Suprapubic skin (tissue), 4 donors: ENCODE measurements at regions not wholly inside any gene's neighbourhood (a gene's known extent, or its start where the extent isn't known, plus 50 kb on each side); places are given as distances from the start of the nearest gene placed in this dataset.

Experiments used
- DNase-seq, 2 donors: peaks; one replicate each; pipeline ENCODE4 v3.0.0-alpha.2; 2019; ENCODE audit warnings: low spot score in 2 of 2
- H3K27ac ChIP-seq: fragments of 200-600 bp; sonication (generic); one replicate; pipeline ENCODE4 v1.5.1; 2019
- H3K27me3 ChIP-seq: fragments of 200-600 bp; sonication (generic); one replicate; pipeline ENCODE4 v1.5.1; 2019
- H3K36me3 ChIP-seq: fragments of 200-600 bp; sonication (generic); one replicate; pipeline ENCODE4 v1.5.1; 2019
- H3K4me1 ChIP-seq: fragments of 200-600 bp; sonication (generic); one replicate; pipeline ENCODE4 v1.5.1; 2019
- H3K4me3 ChIP-seq: fragments of 200-600 bp; sonication (generic); one replicate; pipeline ENCODE4 v1.5.1; 2019; ENCODE audit warnings: mild to moderate bottlenecking
- H3K9me3 ChIP-seq: fragments of 200-600 bp; sonication (generic); one replicate; pipeline ENCODE4 v1.5.1; 2019
- EP300 ChIP-seq: sonication (generic); formaldehyde crosslinking; IDR thresholded peaks from one replicate; pipeline ENCODE4 v1.6.1; 2017; ENCODE audit warnings: antibody characterized with exemption
- POLR2A ChIP-seq, 2 donors: fragments of 450-650 bp; IDR thresholded peaks; one replicate each; pipeline ENCODE4 v1.6.1; 2017; ENCODE audit warnings: antibody characterized with exemption in 2 of 2, mild to moderate bottlenecking in 2 of 2, moderate library complexity in 2 of 2
- POLR2AphosphoS5 ChIP-seq, 3 donors: sonication (generic); formaldehyde crosslinking; IDR thresholded peaks; one replicate each; pipeline ENCODE4 v1.6.1; 2017; ENCODE audit warnings: antibody characterized with exemption in 3 of 3
- WGBS: methylation state at CpG from one replicate; pipeline ENCODE4 v1.1.5; 2018; 5-methylcytosine and 5-hydroxymethylcytosine counted together
- TF ChIP-seq, protein P1 (sequence below), 2 donors: fragments of 200-600 bp in 1 of 2; fragments of 450-650 bp in 1 of 2; sonication (generic) in 1 of 2; IDR thresholded peaks; one replicate each; pipeline ENCODE4 v1.5.1; 2016 to 2019; ENCODE audit warnings: antibody characterized with exemption in 2 of 2, mild to moderate bottlenecking in 1 of 2, moderate library complexity in 1 of 2

GRCh38 chr3:67846166-67846565 lies 191.8 kb upstream of the SUCLG2 start:
- no peaks in the 10 kb centered on the region for H3K36me3 ChIP-seq
- DNase-seq = no peak

DNA sequence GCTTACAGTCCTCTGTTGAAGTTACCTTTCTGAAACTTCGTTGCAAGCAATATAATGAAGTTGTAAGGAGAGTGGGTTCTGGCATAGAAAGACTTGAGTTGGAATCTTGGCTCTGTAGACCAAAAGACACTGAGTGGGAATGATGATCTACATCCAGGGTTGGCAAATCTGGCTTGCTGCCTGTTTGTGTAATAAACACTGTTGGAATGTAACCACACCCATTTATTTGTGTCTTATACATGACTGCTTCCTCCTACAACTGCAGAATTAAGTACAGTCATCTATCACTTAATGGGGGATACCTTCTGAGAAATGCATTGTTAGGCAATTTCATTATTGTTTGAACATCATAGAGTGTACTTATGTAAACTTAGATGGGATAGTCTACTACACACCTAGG lies 178.4 kb upstream of the SUCLG2 start:
- Histone ChIP-seq H3K4me1 (no peaks in the 10 kb centered on the region), H3K27me3 (no peaks in the 10 kb centered on the region), H3K9me3 (peaks cover 18% of the 10 kb centered on the region), H3K4me3 (no peak overlapping the region), H3K36me3 (no peaks in the 10 kb centered on the region), H3K27ac (no peak overlapping the region)
- 48% methylated on average over 1 of the region's 1 CpG for WGBS
- DNase-seq = no peak
- TF ChIP-seq POLR2A (IDR thresholded peaks at IDR 0.05) (no peak), POLR2AphosphoS5 (IDR thresholded peaks at IDR 0.05) (no peak), EP300 (no peak)
- TF ChIP-seq, protein P1, sequence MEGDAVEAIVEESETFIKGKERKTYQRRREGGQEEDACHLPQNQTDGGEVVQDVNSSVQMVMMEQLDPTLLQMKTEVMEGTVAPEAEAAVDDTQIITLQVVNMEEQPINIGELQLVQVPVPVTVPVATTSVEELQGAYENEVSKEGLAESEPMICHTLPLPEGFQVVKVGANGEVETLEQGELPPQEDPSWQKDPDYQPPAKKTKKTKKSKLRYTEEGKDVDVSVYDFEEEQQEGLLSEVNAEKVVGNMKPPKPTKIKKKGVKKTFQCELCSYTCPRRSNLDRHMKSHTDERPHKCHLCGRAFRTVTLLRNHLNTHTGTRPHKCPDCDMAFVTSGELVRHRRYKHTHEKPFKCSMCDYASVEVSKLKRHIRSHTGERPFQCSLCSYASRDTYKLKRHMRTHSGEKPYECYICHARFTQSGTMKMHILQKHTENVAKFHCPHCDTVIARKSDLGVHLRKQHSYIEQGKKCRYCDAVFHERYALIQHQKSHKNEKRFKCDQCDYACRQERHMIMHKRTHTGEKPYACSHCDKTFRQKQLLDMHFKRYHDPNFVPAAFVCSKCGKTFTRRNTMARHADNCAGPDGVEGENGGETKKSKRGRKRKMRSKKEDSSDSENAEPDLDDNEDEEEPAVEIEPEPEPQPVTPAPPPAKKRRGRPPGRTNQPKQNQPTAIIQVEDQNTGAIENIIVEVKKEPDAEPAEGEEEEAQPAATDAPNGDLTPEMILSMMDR (IDR thresholded peaks at IDR 0.05) = no peak

More at GRCh38 chr3:67846166-67846565, 191.8 kb upstream of the SUCLG2 start:
- Histone ChIP-seq H3K4me1 (no peaks in the 10 kb centered on the region), H3K27ac (no peak overlapping the region), H3K4me3 (no peak overlapping the region), H3K9me3 (no peaks in the 10 kb centered on the region), H3K27me3 (no peaks in the 10 kb centered on the region)
- TF ChIP-seq POLR2AphosphoS5 (IDR thresholded peaks at IDR 0.05) (no peak), POLR2A (IDR thresholded peaks at IDR 0.05) (no peak), EP300 (no peak)
- TF ChIP-seq, protein P1 (IDR thresholded peaks at IDR 0.05) = no peak

- no peaks in the 10 kb centered on the region for H3K27me3 ChIP-seq
- no peak overlapping the region for H3K27ac ChIP-seq
- WGBS = 69% methylated on average over 3 of the region's 3 CpGs
- no peak for DNase-seq
- H3K9me3 ChIP-seq = peaks cover 18% of the 10 kb centered on the region
- TF ChIP-seq, protein P1 (IDR thresholded peaks at IDR 0.05) = no peak
- TF ChIP-seq EP300 (no peak), POLR2A (IDR thresholded peaks at IDR 0.05) (no peak), POLR2AphosphoS5 (IDR thresholded peaks at IDR 0.05) (no peak)
- no peaks in the 10 kb centered on the region for H3K4me1 ChIP-seq
- H3K36me3 ChIP-seq = no peaks in the 10 kb centered on the region
- no peak overlapping the region for H3K4me3 ChIP-seq
Observed at GRCh38 chr3:67831262-67831661, 176.8 kb upstream of the SUCLG2 start.

DNA sequence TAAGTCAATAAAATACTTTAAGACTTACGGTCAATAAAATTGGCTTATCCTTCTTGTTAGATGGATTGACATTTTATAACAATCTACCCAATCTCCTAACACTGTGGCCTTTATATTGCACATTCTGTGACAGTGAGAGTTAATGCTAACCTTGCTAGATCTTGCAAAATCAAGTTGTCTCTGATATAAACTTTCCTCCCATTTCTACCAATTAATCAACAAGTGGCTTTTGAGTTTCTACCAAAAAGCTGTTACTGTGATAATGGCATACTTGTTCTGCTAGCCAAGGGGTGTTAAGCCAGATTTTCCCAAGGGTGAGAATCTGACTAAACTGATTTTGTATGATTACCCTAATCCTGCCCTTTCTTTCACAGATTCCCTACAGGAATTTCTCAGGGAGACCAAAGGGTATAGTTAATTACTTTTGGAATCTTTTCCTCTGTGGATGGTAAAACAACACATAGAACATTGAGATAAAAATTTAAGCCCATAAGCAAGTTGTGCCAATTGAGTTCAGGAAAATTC lies 174.1 kb upstream of the SUCLG2 start:
- no peaks in the 10 kb centered on the region for H3K27me3 ChIP-seq
- peaks cover 7% of the 10 kb centered on the region for H3K9me3 ChIP-seq
- WGBS = 90% methylated on average over 1 of the region's 1 CpG
- no peaks in the 10 kb centered on the region for H3K4me1 ChIP-seq
- DNase-seq = no peak
- TF ChIP-seq POLR2A (IDR thresholded peaks at IDR 0.05) (no peak), EP300 (no peak), POLR2AphosphoS5 (IDR thresholded peaks at IDR 0.05) (no peak)
- TF ChIP-seq, protein P1 (IDR thresholded peaks at IDR 0.05) = no peak
- no peaks in the 10 kb centered on the region for H3K36me3 ChIP-seq
- H3K27ac ChIP-seq = no peak overlapping the region
- no peak overlapping the region for H3K4me3 ChIP-seq

DNA sequence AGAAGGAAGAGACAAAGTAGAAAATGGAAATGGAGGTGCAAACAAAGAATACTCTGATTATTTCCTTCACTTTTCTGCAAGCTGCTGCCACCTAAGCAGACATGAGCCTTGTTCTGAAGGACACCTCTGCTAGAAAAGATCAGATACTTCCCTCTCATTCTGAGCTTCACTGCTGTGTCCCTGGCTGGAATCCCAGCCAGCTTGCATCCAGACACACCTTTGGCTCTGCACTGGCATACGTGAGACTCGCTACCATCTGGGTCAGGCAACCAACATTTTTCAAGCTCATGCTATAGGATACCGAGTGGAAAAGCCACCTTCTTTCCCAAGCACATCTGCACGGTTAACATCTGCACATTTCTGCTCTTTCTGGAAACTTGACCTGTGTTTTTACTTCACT lies 166.7 kb upstream of the SUCLG2 start:
- H3K9me3 ChIP-seq = no peaks in the 10 kb centered on the region
- DNase-seq = no peak
- no peaks in the 10 kb centered on the region for H3K4me1 ChIP-seq
- no peaks in the 10 kb centered on the region for H3K36me3 ChIP-seq
- no peaks in the 10 kb centered on the region for H3K27me3 ChIP-seq
- WGBS = 62% methylated on average over 4 of the region's 4 CpGs
- H3K4me3 ChIP-seq = no peak overlapping the region
- TF ChIP-seq POLR2AphosphoS5 (IDR thresholded peaks at IDR 0.05) (no peak), POLR2A (IDR thresholded peaks at IDR 0.05) (no peak), EP300 (no peak)
- TF ChIP-seq, protein P1 (IDR thresholded peaks at IDR 0.05) = no peak
- no peak overlapping the region for H3K27ac ChIP-seq
